BJ (cell line): ENCODE measurements at regions not wholly inside any gene's neighbourhood (a gene's known extent, or its start where the extent isn't known, plus 50 kb on each side); places are given as distances from the start of the nearest gene placed in this dataset.

ENCODE experiments used
- CTCF ChIA-PET: fragments of 350-600 bp; formaldehyde crosslinking; extraction: SDS; loops from one replicate; lab custom pipeline; 2021; ENCODE audit warnings: antibody characterized with exemption, inconsistent platforms; lab: Yijun Ruan, JAX
- POLR2A ChIA-PET: fragments of 300-600 bp; sonication (Branson Sonifier 250); formaldehyde crosslinking; extraction: SDS; loops from one replicate; lab custom pipeline; 2021; ENCODE audit warnings: antibody characterized with exemption; lab: Charles Lee
- DNase-seq: peaks from one replicate; pipeline ENCODE4 v3.0.0-alpha.2; 2011; ENCODE audit warnings: low read depth
- H3K27me3 ChIP-seq: 2 replicates; pipeline ENCODE4 v1.6.0; 2011; ENCODE audit warnings: low read length; ENCODE audit not compliant: control insufficient read depth, insufficient read depth
- H3K36me3 ChIP-seq: 2 replicates; pipeline ENCODE4 v1.5.1; 2011; ENCODE audit warnings: low read length; ENCODE audit not compliant: control insufficient read depth, insufficient read depth
- H3K4me3 ChIP-seq: 2 replicates; pipeline ENCODE4 v1.5.1; 2011; ENCODE audit warnings: low read depth, mild to moderate bottlenecking, control low read depth, low read length
- CTCF ChIP-seq: IDR thresholded peaks from 2 replicates; pipeline ENCODE4 v1.5.1; 2011; ENCODE audit warnings: low read depth, mild to moderate bottlenecking, control low read depth, inconsistent platforms, low read length, moderate library complexity; ENCODE audit not compliant: insufficient read depth

GRCh38 chr18:28903306-28903705 is 726.4 kb upstream of the CDH2 start:
- no peak for TF ChIP-seq CTCF
- no peaks in the 10 kb centered on the region for H3K27me3 ChIP-seq
- H3K36me3 ChIP-seq, result no peaks in the 10 kb centered on the region; the same call in 1 of the 2 replicates
- CTCF ChIA-PET, result interaction anchor here (0.5 kb wide), 1 partner anchor 25 kb away, joined by 3 read pairs; no protein-coding TSS in a partner anchor
- H3K4me3 ChIP-seq, result no peak overlapping the region
- no peak for DNase-seq
- POLR2A ChIA-PET, result no interaction called here

GRCh38 chr18:28890791-28891190 is 713.9 kb upstream of the CDH2 start:
- no peaks in the 10 kb centered on the region for H3K36me3 ChIP-seq
- ChIA-PET CTCF (no interaction called here), POLR2A (no interaction called here)
- no peak overlapping the region for H3K4me3 ChIP-seq
- no peaks in the 10 kb centered on the region for H3K27me3 ChIP-seq
- no peak for DNase-seq
- TF ChIP-seq CTCF, result no peak

GRCh38 chr18:28884304-28884703 is 707.4 kb upstream of the CDH2 start:
- ChIA-PET POLR2A (no interaction called here), CTCF (no interaction called here)
- no peak for DNase-seq
- Histone ChIP-seq H3K36me3 (no peaks in the 10 kb centered on the region), H3K27me3 (no peaks in the 10 kb centered on the region), H3K4me3 (no peak overlapping the region)
- no peak for TF ChIP-seq CTCF

- POLR2A ChIA-PET, result no interaction called here
- Histone ChIP-seq H3K27me3 (no peaks in the 10 kb centered on the region), H3K4me3 (no peak overlapping the region), H3K36me3 (no peaks in the 10 kb centered on the region)
- CTCF ChIA-PET, result no interaction called here
- no peak for DNase-seq
- no peak for TF ChIP-seq CTCF
Observed at GRCh38 chr18:28880856-28881255, 703.9 kb upstream of the CDH2 start.

GRCh38 chr18:28875059-28875458 is 698.1 kb upstream of the CDH2 start:
- POLR2A ChIA-PET, result no interaction called here
- Histone ChIP-seq H3K4me3 (no peak overlapping the region), H3K27me3 (no peaks in the 10 kb centered on the region), H3K36me3 (no peaks in the 10 kb centered on the region)
- peak; percentile 45 for DNase-seq
- TF ChIP-seq CTCF, result no peak
- CTCF ChIA-PET, result no interaction called here
